H9 (cell line): ENCODE measurements at regions not wholly inside any gene's neighbourhood (a gene's known extent, or its start where the extent isn't known, plus 50 kb on each side); places are given as distances from the start of the nearest gene placed in this dataset.

ENCODE experiments used
- DNase-seq: peaks from one replicate; pipeline ENCODE4 v3.0.0-alpha.2; 2017
- H2AFZ ChIP-seq: one replicate; pipeline ENCODE4 v1.6.1; 2013; ENCODE audit warnings: mild to moderate bottlenecking, low read length, control low read depth, moderate library complexity
- H2AK5ac ChIP-seq: 2 replicates; pipeline ENCODE4 v1.6.1; 2013; ENCODE audit warnings: low read length, control low read depth, mixed read lengths; ENCODE audit not compliant: insufficient read length
- H2BK120ac ChIP-seq: one replicate; pipeline ENCODE4 v1.6.1; 2013; ENCODE audit warnings: low read depth, mild to moderate bottlenecking, low read length, control low read depth, inconsistent platforms; ENCODE audit not compliant: poor library complexity, severe bottlenecking
- H2BK12ac ChIP-seq: 2 replicates; pipeline ENCODE4 v1.6.1; 2013; ENCODE audit warnings: low read length, control low read depth, mixed read lengths, low read depth; ENCODE audit not compliant: insufficient read length
- H2BK15ac ChIP-seq: 2 replicates; pipeline ENCODE4 v1.6.1; 2013; ENCODE audit warnings: low read depth, low read length, control low read depth
- H2BK20ac ChIP-seq: one replicate; pipeline ENCODE4 v1.6.1; 2013; ENCODE audit warnings: low read depth, mild to moderate bottlenecking, low read length, control low read depth, inconsistent platforms; ENCODE audit not compliant: poor library complexity, severe bottlenecking
- H2BK5ac ChIP-seq: 2 replicates; pipeline ENCODE4 v1.6.1; 2013; ENCODE audit warnings: low read length, control low read depth, mixed read lengths; ENCODE audit not compliant: insufficient read length
- H3K14ac ChIP-seq: 2 replicates; pipeline ENCODE4 v1.6.1; 2013; ENCODE audit warnings: low read length, control low read depth; ENCODE audit not compliant: insufficient read depth
- H3K18ac ChIP-seq: 2 replicates; pipeline ENCODE4 v1.6.1; 2013; ENCODE audit warnings: low read depth, mild to moderate bottlenecking, mixed read lengths, low read length, control low read depth; ENCODE audit not compliant: insufficient read length
- H3K23ac ChIP-seq: 2 replicates; pipeline ENCODE4 v1.6.1; 2013; ENCODE audit warnings: low read length, control low read depth, mixed read lengths, low read depth; ENCODE audit not compliant: insufficient read length
- H3K23me2 ChIP-seq: 2 replicates; pipeline ENCODE4 v1.6.1; 2013; ENCODE audit warnings: low read depth, mild to moderate bottlenecking, mixed read lengths, low read length, control low read depth; ENCODE audit not compliant: insufficient read length, poor library complexity, severe bottlenecking
- H3K27ac ChIP-seq: 2 replicates; pipeline ENCODE4 v1.5.1; 2013; ENCODE audit warnings: low read length, control low read depth, mixed read lengths, low read depth; ENCODE audit not compliant: insufficient read length
- H3K27me3 ChIP-seq: 2 replicates; pipeline ENCODE4 v1.6.1; 2013; ENCODE audit warnings: low read length, control low read depth, inconsistent platforms; ENCODE audit not compliant: insufficient read depth
- H3K4ac ChIP-seq: 2 replicates; pipeline ENCODE4 v1.6.1; 2013; ENCODE audit warnings: low read depth, mild to moderate bottlenecking, control low read depth, inconsistent platforms, low read length, moderate library complexity
- H3K4me1 ChIP-seq: 2 replicates; pipeline ENCODE4 v1.6.1; 2013; ENCODE audit warnings: low read length, control low read depth, inconsistent platforms; ENCODE audit not compliant: insufficient read depth
- H3K4me2 ChIP-seq: 2 replicates; pipeline ENCODE4 v1.6.1; 2013; ENCODE audit warnings: low read length, control low read depth, mixed read lengths; ENCODE audit not compliant: insufficient read length, insufficient read depth
- H3K56ac ChIP-seq: 2 replicates; pipeline ENCODE4 v1.6.1; 2013; ENCODE audit warnings: low read depth, mild to moderate bottlenecking, mixed read lengths, low read length, control low read depth; ENCODE audit not compliant: insufficient read length
- H3K79me1 ChIP-seq: 2 replicates; pipeline ENCODE4 v1.6.1; 2013; ENCODE audit warnings: low read depth, mild to moderate bottlenecking, moderate library complexity, low read length, control low read depth, inconsistent platforms; ENCODE audit not compliant: insufficient read depth, poor library complexity, severe bottlenecking
- H3K79me2 ChIP-seq: 2 replicates; pipeline ENCODE4 v1.6.1; 2013; ENCODE audit warnings: low read length, control low read depth, inconsistent platforms; ENCODE audit not compliant: insufficient read depth
- H3K9ac ChIP-seq: 2 replicates; pipeline ENCODE4 v1.6.1; 2013; ENCODE audit warnings: low read length, control low read depth, mixed read lengths; ENCODE audit not compliant: insufficient read length; ENCODE audit errors: extremely low read depth
- H3K9me3 ChIP-seq: one replicate; pipeline ENCODE4 v1.6.1; 2013; ENCODE audit warnings: low read depth, low read length, inconsistent platforms; ENCODE audit not compliant: control insufficient read depth
- H3T11ph ChIP-seq: one replicate; pipeline ENCODE4 v1.6.1; 2013; ENCODE audit warnings: mild to moderate bottlenecking, low read length, control low read depth, inconsistent platforms
- H4K20me1 ChIP-seq: one replicate; pipeline ENCODE4 v1.6.1; 2013; ENCODE audit not compliant: control insufficient read depth, insufficient read length, insufficient read depth
- H4K5ac ChIP-seq: 2 replicates; pipeline ENCODE4 v1.6.1; 2013; ENCODE audit warnings: low read depth, mild to moderate bottlenecking, mixed read lengths, low read length, control low read depth; ENCODE audit not compliant: insufficient read length
- H4K8ac ChIP-seq: replicated peaks from 2 replicates; pipeline ENCODE4 v1.6.1; 2013; ENCODE audit warnings: low read length, control low read depth, mixed read lengths, low read depth; ENCODE audit not compliant: insufficient read length
- H4K91ac ChIP-seq: 2 replicates; pipeline ENCODE4 v1.6.1; 2013; ENCODE audit warnings: low read depth, mild to moderate bottlenecking, moderate library complexity, mixed read lengths, low read length, control low read depth; ENCODE audit not compliant: insufficient read length
- H3K27ac Mint-ChIP-seq, 3 experiments: 2 replicates in 2 of 3; 3 replicates in 1 of 3; pipeline ENCODE4 v1.8.0; 2020 to 2021; ENCODE audit warnings: mixed read lengths in 3 of 3, mild to moderate bottlenecking in 1 of 3, moderate library complexity in 1 of 3
- H3K27me3 Mint-ChIP-seq: 2 replicates; pipeline ENCODE4 v1.8.0; 2021; ENCODE audit warnings: low read depth, mild to moderate bottlenecking, moderate library complexity, mixed read lengths
- H3K36me3 Mint-ChIP-seq, 3 experiments: 2 replicates in 2 of 3; 3 replicates in 1 of 3; pipeline ENCODE4 v1.8.0; 2020 to 2021; ENCODE audit warnings: low read depth in 3 of 3, mixed read lengths in 3 of 3; ENCODE audit not compliant: insufficient read depth in 1 of 3
- H3K4me1 Mint-ChIP-seq, 2 experiments: 2 replicates each; pipeline ENCODE4 v1.8.0; 2020; ENCODE audit warnings: mixed read lengths in 2 of 2
- H3K4me3 Mint-ChIP-seq, 2 experiments: 2 replicates in 1 of 2; 3 replicates in 1 of 2; pipeline ENCODE4 v1.8.0; 2020 to 2021; ENCODE audit warnings: mild to moderate bottlenecking in 2 of 2, mixed read lengths in 2 of 2, moderate library complexity in 1 of 2
- H3K9me3 Mint-ChIP-seq, 2 experiments: 2 replicates in 1 of 2; 3 replicates in 1 of 2; pipeline ENCODE4 v1.8.0; 2020; ENCODE audit warnings: mild to moderate bottlenecking in 2 of 2, mixed read lengths in 2 of 2, moderate library complexity in 1 of 2
- CTCF ChIP-seq: fragments of 200-600 bp; sonication (generic); conservative IDR thresholded peaks from 3 replicates; pipeline ENCODE4 v1.8.0; 2021; ENCODE audit warnings: antibody characterized with exemption, mild to moderate bottlenecking

- Histone ChIP-seq H3K56ac (no peak overlapping the region), H3K4me2 (no peak overlapping the region), H3K18ac (no peak overlapping the region), H2BK20ac (no peak overlapping the region), H3K27me3 (no peaks in the 10 kb centered on the region), H3K79me2 (no peaks in the 10 kb centered on the region), H3K9ac (no peak overlapping the region), H3K14ac (no peak overlapping the region), H4K91ac (no peak overlapping the region), H2AFZ (no peak overlapping the region), H4K20me1 (no peaks in the 10 kb centered on the region), H2AK5ac (no peak overlapping the region), H3K4ac (no peak overlapping the region), H3K4me1 (no peaks in the 10 kb centered on the region), H3K79me1 (no peaks in the 10 kb centered on the region), H3K23me2 (no peaks in the 10 kb centered on the region), H2BK12ac (no peak overlapping the region), H2BK120ac (no peak overlapping the region), H4K5ac (no peak overlapping the region), H2BK5ac (no peak overlapping the region), H4K8ac (no peak overlapping the region), H3T11ph (no peak overlapping the region), H3K9me3 (no peaks in the 10 kb centered on the region), H2BK15ac (no peak overlapping the region), H3K23ac (no peak overlapping the region), H3K27ac (peak overlapping the region; percentile 74)
- H3K27me3 Mint-ChIP-seq: no peaks in the 10 kb centered on the region
- no peak overlapping the region for H3K4me3 Mint-ChIP-seq
- TF ChIP-seq CTCF: no peak
- DNase-seq: no peak
- H3K4me1 Mint-ChIP-seq: peaks cover 12 to 13% of the 10 kb centered on the region in 2 experiments
- peaks cover 0 to 3% (median 0%) of the 10 kb centered on the region in 3 experiments; a peak in 2 of 7 replicates for H3K36me3 Mint-ChIP-seq
- peak overlapping the region in 2 of 3 experiments; percentile 36 to 85; a peak in 2 of 7 replicates for H3K27ac Mint-ChIP-seq
- H3K9me3 Mint-ChIP-seq: peaks cover 3 to 7% of the 10 kb centered on the region in 2 experiments; a peak in 3 of 5 replicates
These were observed 129.1 kb upstream of the PPFIA2 start for GRCh38 chr12:81888106-81888740.
